Heart right ventricle (tissue), 16 donors: ENCODE measurements at regions not wholly inside any gene's neighbourhood (a gene's known extent, or its start where the extent isn't known, plus 50 kb on each side); places are given as distances from the start of the nearest gene placed in this dataset.
A peak's percentile ranks its signal among the peaks of the same experiment; 100 is the strongest.

ENCODE experiments used
- ATAC-seq, 8 donors: fragments of 200-7000 bp; cut with Tn5 transposase; one replicate each; pipeline ENCODE4 v1.9.1; 2020; ENCODE audit warnings: mild to moderate bottlenecking in 8 of 8, moderate library complexity in 8 of 8, moderate number of reproducible peaks in 1 of 8
- DNase-seq, 2 donors: peaks; one replicate each; pipeline ENCODE4 v3.0.0-alpha.2; 2020
- H3K27ac ChIP-seq, 10 donors: fragments of 200-600 bp; sonication (generic) in 2 of 10; one replicate each; pipeline versions ENCODE4 v1.5.0 to v1.8.0; 2020 to 2022; ENCODE audit warnings: mild to moderate bottlenecking in 3 of 10
- H3K27me3 ChIP-seq, 7 donors: fragments of 200-600 bp; one replicate each; pipeline ENCODE4 v1.8.0; 2021 to 2022; ENCODE audit warnings: mild to moderate bottlenecking in 2 of 7
- H3K36me3 ChIP-seq, 9 donors: fragments of 200-600 bp; sonication (generic) in 1 of 9; one replicate each; pipeline versions ENCODE4 v1.5.0 to v1.8.0; 2020 to 2022; ENCODE audit warnings: mild to moderate bottlenecking in 2 of 9
- H3K4me1 ChIP-seq, 9 donors: fragments of 200-600 bp; sonication (generic) in 1 of 9; one replicate each; pipeline versions ENCODE4 v1.5.0 to v1.8.0; 2020 to 2022; ENCODE audit warnings: mild to moderate bottlenecking in 4 of 9
- H3K4me3 ChIP-seq, 10 donors: fragments of 200-600 bp; sonication (generic) in 2 of 10; one replicate each; pipeline versions ENCODE4 v1.5.0 to v1.8.0; 2020 to 2022; ENCODE audit warnings: mild to moderate bottlenecking in 7 of 10, moderate library complexity in 2 of 10
- H3K9me3 ChIP-seq, 11 donors: fragments of 200-600 bp in 10 of 11; sonication (generic) in 2 of 11; one replicate each; pipeline versions ENCODE4 v1.5.0 to v1.8.0; 2013 to 2022; ENCODE audit warnings: mild to moderate bottlenecking in 2 of 11, control low read depth in 1 of 11, moderate library complexity in 1 of 11
- CTCF ChIP-seq, 9 donors: fragments of 200-600 bp; sonication (generic) in 2 of 9; IDR thresholded peaks; one replicate each; pipeline versions ENCODE4 v1.5.0 to v1.8.0; 2021 to 2022; ENCODE audit warnings: antibody characterized with exemption in 9 of 9, mild to moderate bottlenecking in 5 of 9, moderate library complexity in 1 of 9
- WGBS, 2 donors: extraction: QIAGEN DNeasy Blood & Tissue Kit; methylation state at CpG; one replicate each; pipeline ENCODE4 v1.1.7; 2013; ENCODE audit warnings: inconsistent platforms in 1 of 2; 5-methylcytosine and 5-hydroxymethylcytosine counted together
- intact Hi-C, 10 donors: fragments of 100-400 bp; cut with DNase I; formaldehyde crosslinking; loops; one replicate each; pipeline versions ENCODE4 v1.11.1 to v1.14.2; 2022
- donor health status: Arrhythmogenic right ventricular cardiomyopathy.
- donor health status: ischemic (EF 13 %, LVEDD 7.1; RV severe dilation, severe dysfunction).
- donor health status: healthy with polysubstance abuse.
- donor health status: DM: no; HTN: yes; CAD: no.
- donor health status: DM: no; HTN: no; CAD: no.
- donor health status: ischemic (EF 25% LVEDD 6.9; RV normal size, moderate dysfunction).
- donor health status: ischemic (EF 25% LVEDD 5.7; RV mildly dilated, moderate dysfunction).
- donor health status: healthy.
- donor health status: DM: yes; HTN: yes; CAD: no.
- donor health status: Ischemic cardiomyopathy.
- donor health status: ischemic (EF 35%, LVEDD 5.7; RV mildly dilated, moderate dysfunction).
- donor health status: nonischemic (EF 11% LVEDD 7.7; RV severe dilation, severe dysfunction).
- donor health status: DM: yes; HTN: yes; CAD: no.
- donor health status: PGD.
- donor health status: ischemic (EF 29% LVEDD 5.4; RV normal size, mild dysfunction).
- donor health status: nonischemic (EF 23%, LVEDD 6.1; RV moderate dilation, normal function).

- H3K27ac ChIP-seq = peak overlapping the region in 1 of 10 donors; percentile 11
- 31 to 40% methylated on average over 4 of the region's 4 CpGs for WGBS, 2 donors
- no peak for DNase-seq
- H3K36me3 ChIP-seq = no peaks in the 10 kb centered on the region
- H3K27me3 ChIP-seq = no peaks in the 10 kb centered on the region
- ATAC-seq = peak in 5 of 8 donors; percentile 59 to 86 (median 62)
- H3K4me1 ChIP-seq = peaks cover 0 to 21% (median 0%) of the 10 kb centered on the region in 9 donors
- intact Hi-C loops = no loop called here
- TF ChIP-seq CTCF (IDR thresholded peaks at IDR 0.05) = no peak
- H3K4me3 ChIP-seq = no peak overlapping the region
- no peaks in the 10 kb centered on the region for H3K9me3 ChIP-seq
Observed at GRCh38 chr2:223122781-223123180, 70.8 kb downstream of the KCNE4 start.

GRCh38 chr2:223123855-223124610 lies 72.0 kb downstream of the KCNE4 start:
- TF ChIP-seq CTCF (IDR thresholded peaks at IDR 0.05) = no peak
- Histone ChIP-seq H3K4me3 (no peak overlapping the region), H3K27ac (peak overlapping the region in 6 of 10 donors; percentile 8 to 59 (median 30)), H3K4me1 (peaks cover 0 to 21% (median 0%) of the 10 kb centered on the region in 9 donors), H3K36me3 (no peaks in the 10 kb centered on the region), H3K27me3 (no peaks in the 10 kb centered on the region), H3K9me3 (no peaks in the 10 kb centered on the region)
- WGBS, 2 donors = 48 to 53% methylated on average over 6 of the region's 6 CpGs
- peak in 1 of 2 donors; percentile 33 for DNase-seq
- peak in 7 of 8 donors; percentile 35 to 89 (median 68) for ATAC-seq
- intact Hi-C loops = no loop called here

DNA sequence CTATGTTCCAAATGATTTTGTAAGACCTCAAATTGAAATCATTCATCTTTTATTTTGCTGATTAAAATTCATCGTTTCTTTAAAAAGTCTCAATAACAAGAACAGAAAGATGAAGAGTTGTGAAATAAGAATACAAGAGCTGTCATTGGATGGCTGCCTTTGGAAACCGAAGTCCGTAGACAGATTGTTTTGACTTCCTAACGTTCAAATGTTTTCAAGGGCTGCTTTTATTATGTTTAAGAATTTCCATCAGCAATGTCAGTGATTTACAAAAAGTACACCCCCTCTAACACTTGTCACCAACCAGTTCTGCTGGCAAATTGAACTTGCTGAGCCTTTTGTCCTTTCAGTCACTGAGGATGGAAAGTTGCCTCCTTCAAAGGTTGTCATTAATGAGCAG lies 89.6 kb downstream of the KCNE4 start:
- TF ChIP-seq CTCF (IDR thresholded peaks at IDR 0.05) = no peak
- H3K27ac ChIP-seq = no peak overlapping the region
- H3K9me3 ChIP-seq = no peaks in the 10 kb centered on the region
- H3K4me3 ChIP-seq = no peak overlapping the region
- ATAC-seq = no peak
- H3K27me3 ChIP-seq = no peaks in the 10 kb centered on the region
- DNase-seq = no peak
- intact Hi-C loops = no loop called here
- H3K4me1 ChIP-seq = no peaks in the 10 kb centered on the region
- H3K36me3 ChIP-seq = no peaks in the 10 kb centered on the region
- WGBS, 2 donors = 85 to 88% methylated on average over 4 of the region's 4 CpGs

DNA sequence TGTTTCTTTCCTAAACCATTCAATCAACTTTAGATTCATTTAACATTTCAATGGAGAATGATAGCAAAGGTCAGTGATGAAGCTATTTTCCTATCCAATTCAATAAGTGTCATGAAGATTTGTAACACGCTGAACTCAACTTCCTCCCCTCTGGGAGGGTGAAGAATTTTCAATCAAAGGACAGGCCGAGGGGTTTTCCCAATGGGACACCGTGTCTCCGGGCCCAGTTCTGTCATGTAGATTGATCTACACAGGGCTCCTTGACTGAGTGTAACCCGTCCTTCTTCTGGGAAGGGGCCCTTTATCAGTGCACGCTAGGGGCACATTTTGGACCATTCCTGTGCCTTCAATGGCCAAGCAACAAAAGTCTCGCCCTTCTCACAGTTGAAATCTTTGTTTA lies 90.1 kb downstream of the KCNE4 start:
- H3K4me1 ChIP-seq = no peaks in the 10 kb centered on the region
- intact Hi-C loops = no loop called here
- no peak overlapping the region for H3K4me3 ChIP-seq
- no peak for ATAC-seq
- DNase-seq = no peak
- no peaks in the 10 kb centered on the region for H3K9me3 ChIP-seq
- H3K27ac ChIP-seq = no peak overlapping the region
- TF ChIP-seq CTCF (IDR thresholded peaks at IDR 0.05) = no peak
- 72 to 77% methylated on average over 7 of the region's 7 CpGs for WGBS, 2 donors
- H3K36me3 ChIP-seq = no peaks in the 10 kb centered on the region
- H3K27me3 ChIP-seq = no peaks in the 10 kb centered on the region
